ENCODE measurements at regions not wholly inside any gene's neighbourhood (a gene's known extent, or its start where the extent isn't known, plus 50 kb on each side); places are given as distances from the start of the nearest gene placed in this dataset.

DNA sequence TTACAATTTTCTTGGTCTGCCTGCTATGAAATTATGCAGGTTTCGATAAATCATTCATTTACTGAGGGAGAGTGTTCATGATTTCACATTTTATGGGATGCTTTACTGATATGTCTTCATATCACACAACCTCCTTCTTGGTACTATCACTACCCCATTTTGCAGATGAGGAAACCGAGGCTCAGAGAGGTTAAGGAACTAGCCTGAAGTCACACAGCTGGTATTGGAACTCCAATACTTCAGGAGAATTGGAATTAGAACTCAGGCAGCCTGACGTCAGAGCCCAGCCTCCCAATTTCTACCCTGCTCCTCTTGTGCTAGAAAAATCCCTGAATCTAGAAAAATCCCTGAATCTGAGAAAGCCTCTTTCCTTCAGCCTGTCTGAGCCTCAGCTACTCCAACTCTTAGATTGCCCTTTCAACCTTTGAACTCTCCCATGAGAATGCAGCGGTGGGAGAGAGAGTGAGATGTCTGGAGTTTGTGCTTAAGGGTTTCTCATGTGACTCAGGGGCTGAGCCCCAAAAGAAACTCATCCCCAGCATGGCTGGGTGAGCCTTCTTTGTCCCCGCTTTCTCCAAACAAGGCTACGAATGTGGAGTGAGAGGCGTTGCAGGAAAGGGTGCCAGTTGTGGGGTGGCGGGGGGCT lies 50.8 kb upstream of the IFNLR1 start:
- TF ChIP-seq CTCF (IDR thresholded peaks at IDR 0.05) (no peak), POLR2A (IDR thresholded peaks at IDR 0.05) (no peak)
